C4-2B (cell line): ENCODE measurements at regions not wholly inside any gene's neighbourhood (a gene's known extent, or its start where the extent isn't known, plus 50 kb on each side); places are given as distances from the start of the nearest gene placed in this dataset.

Experiments
- H3K27ac ChIP-seq: fragments of 450-650 bp; 2 replicates; pipeline ENCODE4 v1.5.1; 2017
- ZFX ChIP-seq: fragments of 450-650 bp; IDR thresholded peaks from 2 replicates; pipeline ENCODE4 v1.6.1; 2017
- TF ChIP-seq, protein P1 (sequence below): fragments of 450-650 bp; conservative IDR thresholded peaks from 2 replicates; pipeline ENCODE4 v1.5.1; 2017; ENCODE audit warnings: mild to moderate bottlenecking

DNA sequence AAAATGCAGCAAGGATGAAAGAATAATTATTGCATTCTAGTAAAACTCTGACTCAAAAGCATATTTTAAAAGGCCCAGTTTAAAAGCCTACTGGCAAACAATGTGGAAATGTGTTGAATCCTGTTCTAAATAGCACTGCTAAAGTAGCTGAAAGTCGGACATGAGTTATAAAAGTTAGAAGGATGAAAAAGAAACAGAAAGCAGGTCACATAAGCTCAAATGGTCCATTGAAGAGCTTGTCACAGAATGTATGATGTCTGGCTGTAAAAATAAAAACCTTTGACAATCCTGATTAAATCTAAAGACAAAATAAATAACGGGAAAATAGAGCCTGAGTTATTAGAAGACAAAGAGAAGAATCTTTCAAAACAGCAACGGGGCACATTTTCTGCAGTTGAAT, 218.6 kb upstream of the UFL1 start:
- TF ChIP-seq ZFX, result no peak
- TF ChIP-seq, protein P1, sequence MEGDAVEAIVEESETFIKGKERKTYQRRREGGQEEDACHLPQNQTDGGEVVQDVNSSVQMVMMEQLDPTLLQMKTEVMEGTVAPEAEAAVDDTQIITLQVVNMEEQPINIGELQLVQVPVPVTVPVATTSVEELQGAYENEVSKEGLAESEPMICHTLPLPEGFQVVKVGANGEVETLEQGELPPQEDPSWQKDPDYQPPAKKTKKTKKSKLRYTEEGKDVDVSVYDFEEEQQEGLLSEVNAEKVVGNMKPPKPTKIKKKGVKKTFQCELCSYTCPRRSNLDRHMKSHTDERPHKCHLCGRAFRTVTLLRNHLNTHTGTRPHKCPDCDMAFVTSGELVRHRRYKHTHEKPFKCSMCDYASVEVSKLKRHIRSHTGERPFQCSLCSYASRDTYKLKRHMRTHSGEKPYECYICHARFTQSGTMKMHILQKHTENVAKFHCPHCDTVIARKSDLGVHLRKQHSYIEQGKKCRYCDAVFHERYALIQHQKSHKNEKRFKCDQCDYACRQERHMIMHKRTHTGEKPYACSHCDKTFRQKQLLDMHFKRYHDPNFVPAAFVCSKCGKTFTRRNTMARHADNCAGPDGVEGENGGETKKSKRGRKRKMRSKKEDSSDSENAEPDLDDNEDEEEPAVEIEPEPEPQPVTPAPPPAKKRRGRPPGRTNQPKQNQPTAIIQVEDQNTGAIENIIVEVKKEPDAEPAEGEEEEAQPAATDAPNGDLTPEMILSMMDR, result no peak
- no peak overlapping the region for H3K27ac ChIP-seq

- no peak for TF ChIP-seq ZFX
- TF ChIP-seq, protein P1, result no peak
- H3K27ac ChIP-seq, result no peak overlapping the region
Observed at GRCh38 chr6:96304997-96305396, 216.6 kb upstream of the UFL1 start.

DNA sequence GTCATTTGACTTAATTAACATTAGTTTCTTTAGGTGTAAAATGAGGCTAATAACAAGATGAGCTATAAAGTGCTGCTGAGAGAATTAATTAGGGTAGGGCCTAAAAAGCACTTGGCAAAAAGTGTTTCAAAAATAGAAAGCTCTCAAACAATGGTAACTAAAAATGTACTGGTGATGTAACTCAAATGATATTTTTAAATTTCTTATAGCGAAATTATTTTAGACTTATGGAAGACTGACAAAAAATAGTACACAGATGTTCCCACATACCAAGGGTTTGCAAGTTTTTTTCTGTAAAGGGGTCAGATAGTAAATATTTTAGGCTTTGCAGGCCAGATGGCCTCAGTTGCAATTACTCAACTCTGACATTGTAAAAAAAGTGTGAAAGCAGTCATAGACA, 190.7 kb upstream of the UFL1 start:
- TF ChIP-seq ZFX, result no peak
- TF ChIP-seq, protein P1, result no peak

DNA sequence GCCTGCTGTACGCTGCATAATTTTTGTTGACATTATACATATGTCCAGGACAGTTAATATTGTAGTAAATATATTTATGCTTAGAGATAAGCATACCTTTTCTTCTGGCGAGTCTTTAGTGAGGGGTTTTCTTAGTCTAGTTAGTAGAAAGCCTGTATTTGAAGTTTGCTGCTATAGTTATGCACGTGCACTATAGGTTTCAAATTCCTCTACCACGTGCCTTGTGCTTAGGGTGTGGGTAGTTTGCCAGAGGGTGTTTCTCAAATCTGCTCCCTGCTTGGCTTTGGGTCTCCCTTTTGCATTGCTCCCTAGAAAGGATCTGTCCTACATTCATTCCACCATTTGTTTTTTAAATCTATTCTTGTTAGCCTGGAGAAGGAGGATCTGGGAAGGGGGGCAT, 181.4 kb upstream of the UFL1 start:
- no peak overlapping the region for H3K27ac ChIP-seq
- TF ChIP-seq ZFX, result no peak
- TF ChIP-seq, protein P1, result no peak

More for the DNA sequence above, 190.7 kb upstream of the UFL1 start:
- H3K27ac ChIP-seq, result no peak overlapping the region

DNA sequence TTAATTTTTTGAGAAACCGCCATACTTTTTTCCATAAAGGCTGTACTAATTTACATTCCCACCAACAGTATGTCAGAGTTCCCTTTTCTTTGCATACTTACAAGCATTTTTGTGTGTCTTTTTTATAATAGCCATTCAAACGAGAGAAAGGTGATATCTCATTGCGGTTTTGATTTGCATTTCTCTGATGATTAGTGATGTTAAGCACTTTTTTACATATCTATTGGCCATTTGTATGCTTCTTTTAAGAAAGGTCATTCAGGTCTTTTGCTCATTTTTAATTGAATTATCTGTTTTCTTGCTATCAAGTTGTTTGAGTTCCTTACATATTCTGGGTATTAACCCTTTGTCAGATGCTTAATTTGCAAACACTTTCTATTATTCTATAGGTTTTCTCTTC, 176.1 kb upstream of the UFL1 start:
- no peak overlapping the region for H3K27ac ChIP-seq
- TF ChIP-seq, protein P1, result no peak
- TF ChIP-seq ZFX, result no peak

GRCh38 chr6:96381246-96381645, 140.4 kb upstream of the UFL1 start:
- H3K27ac ChIP-seq, result no peak overlapping the region
- TF ChIP-seq, protein P1, result no peak
- TF ChIP-seq ZFX, result no peak

GRCh38 chr6:96391776-96392360, 129.7 kb upstream of the UFL1 start:
- TF ChIP-seq ZFX, result no peak
- TF ChIP-seq, protein P1, result no peak
- no peak overlapping the region for H3K27ac ChIP-seq
